Left ventricle myocardium superior (tissue), 1 donor: ENCODE measurements at regions not wholly inside any gene's neighbourhood (a gene's known extent, or its start where the extent isn't known, plus 50 kb on each side); places are given as distances from the start of the nearest gene placed in this dataset.

Experiments
- ATAC-seq: fragments of 200-7000 bp; cut with Tn5 transposase; one replicate; pipeline ENCODE4 v1.9.1; 2020; ENCODE audit warnings: mild to moderate bottlenecking, moderate library complexity
- DNase-seq: peaks from one replicate; pipeline ENCODE4 v3.0.0-alpha.2; 2020
- intact Hi-C: fragments of 100-400 bp; cut with micrococcal nuclease; formaldehyde crosslinking; loops from one replicate; pipeline ENCODE4 v1.11.0; 2022
- donor health status: DM: no; HTN: yes; CAD: no; lungs with severe emphysema.

DNA sequence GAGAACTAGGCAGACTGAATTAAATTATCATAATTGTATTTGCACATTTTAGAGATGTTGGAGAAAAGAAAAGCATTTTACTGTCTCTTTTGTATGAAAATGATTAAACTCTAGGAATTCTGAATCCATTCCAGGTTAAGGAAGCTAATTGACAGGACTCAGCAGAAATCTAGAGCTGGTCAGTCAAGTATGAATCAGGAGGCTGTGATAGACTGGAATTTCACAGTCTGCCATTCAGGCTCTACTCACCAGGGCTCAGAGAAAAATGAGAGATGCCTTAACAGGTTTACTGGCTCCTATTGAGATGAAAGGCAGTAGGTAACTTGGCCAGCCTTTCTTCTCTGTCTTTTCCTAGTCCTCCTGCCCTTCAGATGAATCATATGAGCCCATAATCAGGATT, 693.9 kb upstream of the CHORDC1 start:
- ATAC-seq = no peak

GRCh38 chr11:90913131-90913668, 690.4 kb upstream of the CHORDC1 start:
- intact Hi-C loops = no loop called here
- DNase-seq (no peak), ATAC-seq (no peak)

More for the DNA sequence above, 693.9 kb upstream of the CHORDC1 start:
- intact Hi-C loops = no loop called here
- no peak for DNase-seq

- intact Hi-C loops = no loop called here
- ATAC-seq (no peak), DNase-seq (no peak)
Observed at GRCh38 chr11:90912631-90913030, 689.8 kb upstream of the CHORDC1 start.

- intact Hi-C loops = no loop called here
- ATAC-seq (no peak), DNase-seq (no peak)
Observed at GRCh38 chr11:90911192-90911591, 688.3 kb upstream of the CHORDC1 start.

- DNase-seq = no peak
- no peak for ATAC-seq
- intact Hi-C loops = no loop called here
Observed at GRCh38 chr11:90908074-90908473, 685.2 kb upstream of the CHORDC1 start.

DNA sequence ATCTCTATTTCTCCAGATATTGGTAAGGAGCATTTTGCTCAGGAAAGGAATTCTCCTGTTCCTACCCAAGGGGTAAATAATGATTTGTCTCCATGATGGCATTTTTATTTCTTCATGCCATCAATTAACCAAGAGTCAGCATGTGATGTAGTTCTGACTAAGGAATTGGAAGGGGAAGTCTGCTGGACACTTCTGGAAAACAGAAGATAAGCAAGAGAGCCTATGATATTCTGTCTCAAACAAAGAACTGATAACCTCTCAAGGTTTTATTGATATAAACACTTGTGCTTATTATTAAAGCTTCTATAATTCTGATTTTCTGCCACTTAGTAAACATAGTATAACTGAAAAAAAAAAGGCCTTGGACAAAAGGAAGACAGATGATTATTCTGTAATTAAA, 673.0 kb upstream of the CHORDC1 start:
- ATAC-seq (no peak), DNase-seq (no peak)
- intact Hi-C loops = no loop called here

- intact Hi-C loops = no loop called here
- ATAC-seq = no peak
Observed at GRCh38 chr11:90890347-90890746, 667.5 kb upstream of the CHORDC1 start.

DNA sequence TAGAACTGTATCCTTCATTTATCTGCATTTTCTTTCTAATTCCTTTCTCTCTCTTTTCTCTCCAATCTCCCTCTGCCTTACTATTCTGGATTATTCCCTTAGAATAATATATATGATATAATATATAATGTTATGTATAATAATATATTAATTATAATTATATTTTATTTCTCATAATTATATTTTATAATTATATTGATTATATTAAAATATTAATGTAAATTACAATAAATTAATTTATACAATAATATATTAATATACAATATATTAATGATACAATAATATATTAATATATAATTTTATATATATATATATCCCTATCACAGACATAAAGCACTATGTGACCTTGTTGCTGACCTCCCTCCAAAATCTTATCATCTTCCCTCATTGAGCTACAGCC, 661.3 kb upstream of the CHORDC1 start:
- intact Hi-C loops = no loop called here

More at GRCh38 chr11:90890347-90890746, 667.5 kb upstream of the CHORDC1 start:
- no peak for DNase-seq

DNA sequence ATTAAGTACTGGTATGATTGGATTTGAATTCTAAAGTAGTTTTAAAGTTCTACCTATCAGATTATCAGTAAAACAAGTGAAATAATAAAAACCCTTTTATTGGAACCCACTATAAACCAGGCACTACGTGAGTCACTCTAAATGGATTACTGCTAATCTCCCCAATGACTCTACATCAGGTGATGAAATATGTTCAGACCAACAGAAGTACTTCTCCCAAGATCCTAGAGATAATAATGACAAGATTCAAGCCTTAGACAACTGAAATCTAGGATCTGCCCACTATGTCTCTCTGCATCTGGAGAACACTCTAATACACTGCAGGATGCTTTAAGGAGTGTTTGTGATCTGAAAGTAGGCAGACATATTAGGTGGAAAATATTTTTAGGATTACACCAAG, 652.1 kb upstream of the CHORDC1 start:
- intact Hi-C loops = no loop called here
- no peak for ATAC-seq
- no peak for DNase-seq

More for the DNA sequence above, 661.3 kb upstream of the CHORDC1 start:
- DNase-seq = no peak
- no peak for ATAC-seq

GRCh38 chr11:90874281-90874680, 651.4 kb upstream of the CHORDC1 start:
- DNase-seq = no peak
- no peak for ATAC-seq
- intact Hi-C loops = no loop called here

DNA sequence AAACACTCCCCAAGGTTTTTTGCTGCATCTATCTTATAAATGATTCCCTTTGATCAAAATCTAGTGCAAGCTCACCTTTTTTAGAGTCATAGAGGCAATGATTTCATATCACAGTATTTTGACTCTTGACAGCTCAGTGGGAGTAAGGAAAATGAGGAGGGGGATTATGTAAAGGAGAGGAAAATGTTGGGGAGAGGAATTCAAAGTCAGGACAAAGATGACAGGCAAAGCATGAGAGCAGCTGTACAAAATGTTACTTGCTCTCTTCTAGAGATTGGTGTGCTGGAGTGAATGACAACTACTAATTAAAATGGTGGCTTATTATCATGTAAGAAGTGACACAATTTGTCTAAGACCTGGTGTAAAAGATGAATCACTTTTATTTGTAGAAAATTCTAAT, 644.6 kb upstream of the CHORDC1 start:
- no peak for ATAC-seq
- DNase-seq = no peak
- intact Hi-C loops = no loop called here

DNA sequence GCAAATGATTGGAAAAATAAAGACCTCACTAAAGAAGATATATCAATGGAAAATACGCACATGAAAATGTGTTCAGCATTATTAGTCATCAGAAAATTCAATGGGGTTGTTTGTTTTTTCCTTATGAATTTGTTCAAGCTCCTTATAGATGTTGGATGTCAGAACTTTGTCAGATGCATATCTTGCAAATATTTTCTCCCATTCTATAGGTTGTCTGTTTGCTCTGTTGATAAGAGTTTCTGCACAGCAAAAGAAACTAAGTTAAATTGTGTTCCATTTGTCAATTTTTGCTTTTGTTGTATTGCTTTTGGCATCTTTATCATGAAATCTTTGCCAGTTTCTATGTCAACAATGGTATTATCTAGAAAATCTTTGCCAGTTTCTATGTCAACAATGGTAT, 633.9 kb upstream of the CHORDC1 start:
- no peak for ATAC-seq
- no peak for DNase-seq
- intact Hi-C loops = no loop called here

- intact Hi-C loops = no loop called here
- ATAC-seq = no peak
- DNase-seq = no peak
Observed at GRCh38 chr11:90855531-90855930, 632.7 kb upstream of the CHORDC1 start.

- DNase-seq (no peak), ATAC-seq (no peak)
- intact Hi-C loops = no loop called here
Observed at GRCh38 chr11:90851196-90851595, 628.3 kb upstream of the CHORDC1 start.

GRCh38 chr11:90849312-90849711, 626.5 kb upstream of the CHORDC1 start:
- no peak for ATAC-seq
- no peak for DNase-seq
- intact Hi-C loops = no loop called here

DNA sequence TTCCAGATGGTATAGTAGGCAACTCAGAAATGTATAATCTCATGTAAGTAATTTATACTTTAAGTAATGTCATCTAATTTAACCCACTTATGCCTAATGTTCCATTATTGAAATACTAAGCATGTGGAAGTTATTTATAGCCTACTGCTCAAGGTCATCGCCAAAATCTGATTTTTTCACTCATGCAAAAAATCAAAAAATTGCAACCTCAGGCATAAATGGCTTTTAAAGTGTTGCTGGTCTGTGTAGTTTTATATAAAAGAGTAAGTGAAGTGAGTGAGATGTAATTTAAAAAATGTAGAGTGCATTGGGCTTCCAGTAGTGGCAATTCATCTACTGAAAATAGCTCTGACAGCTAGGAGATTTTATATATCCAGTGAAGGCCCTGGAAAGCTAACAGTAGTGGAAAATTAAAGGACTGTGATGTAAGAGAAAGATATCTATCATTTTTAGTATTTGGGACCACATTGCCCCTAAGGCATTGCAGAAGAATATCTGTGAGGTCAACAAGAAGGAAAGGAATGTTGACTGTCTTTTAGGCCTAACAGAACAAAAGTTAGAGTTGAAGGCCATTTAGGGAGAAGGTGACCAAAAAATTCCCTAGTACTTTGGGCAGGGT, 624.5 kb upstream of the CHORDC1 start:
- intact Hi-C loops = no loop called here
- no peak for DNase-seq
- ATAC-seq = no peak

DNA sequence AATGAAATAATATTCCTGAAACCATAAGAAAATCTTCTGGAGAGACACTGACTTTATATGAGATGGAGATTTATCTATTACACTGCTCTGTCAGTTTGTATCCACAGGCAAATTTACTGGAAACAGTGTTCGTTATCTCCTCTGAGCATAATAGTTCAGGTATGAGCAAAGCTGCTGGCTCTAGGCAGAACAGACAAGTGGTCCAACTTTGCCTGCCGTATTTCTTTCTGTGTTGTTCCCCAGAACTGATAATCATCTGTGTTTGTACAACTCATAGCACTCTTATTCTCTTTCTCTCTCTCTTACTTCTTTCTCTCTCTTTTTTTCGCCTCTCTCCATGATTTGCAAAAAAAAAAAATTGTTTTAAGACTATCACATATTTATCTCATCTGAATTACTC, 623.8 kb upstream of the CHORDC1 start:
- no peak for ATAC-seq
- intact Hi-C loops = no loop called here

DNA sequence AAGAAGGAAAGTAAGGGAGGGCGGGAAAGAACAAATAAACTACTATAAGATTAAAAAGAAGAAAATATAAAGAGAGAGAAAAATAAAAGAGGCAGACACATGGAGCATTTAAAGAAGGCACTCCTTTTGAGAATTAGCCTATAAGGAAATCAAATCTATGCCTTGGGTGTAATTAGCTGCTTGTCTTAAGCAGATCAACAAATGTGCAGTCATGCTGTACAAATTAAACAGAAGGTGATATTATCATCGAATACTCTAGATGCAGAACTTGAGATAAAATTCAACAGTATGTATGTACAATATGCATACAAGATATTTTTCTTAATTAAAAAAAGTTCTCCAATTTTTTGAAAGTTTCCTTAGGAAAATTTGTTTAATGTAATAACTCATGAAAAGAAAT, 623.0 kb upstream of the CHORDC1 start:
- ATAC-seq = no peak
- DNase-seq = no peak
- intact Hi-C loops = no loop called here

More for the DNA sequence above, 623.8 kb upstream of the CHORDC1 start:
- DNase-seq = no peak

- DNase-seq (no peak), ATAC-seq (no peak)
- intact Hi-C loops = no loop called here
Observed at GRCh38 chr11:90845126-90845525, 622.3 kb upstream of the CHORDC1 start.

- ATAC-seq = no peak
- intact Hi-C loops = no loop called here
- DNase-seq = no peak
Observed at GRCh38 chr11:90844041-90844440, 621.2 kb upstream of the CHORDC1 start.

GRCh38 chr11:90842681-90843080, 619.8 kb upstream of the CHORDC1 start:
- DNase-seq (no peak), ATAC-seq (no peak)
- intact Hi-C loops = no loop called here

GRCh38 chr11:90840071-90840470, 617.2 kb upstream of the CHORDC1 start:
- no peak for ATAC-seq
- intact Hi-C loops = no loop called here
- DNase-seq = no peak
